HCT116 (cell line): ENCODE measurements at regions not wholly inside any gene's neighbourhood (a gene's known extent, or its start where the extent isn't known, plus 50 kb on each side); places are given as distances from the start of the nearest gene placed in this dataset.

ENCODE experiments used
- ATAC-seq: fragments of 200-7000 bp; cut with Tn5 transposase; 2 replicates; pipeline ENCODE4 v1.9.1; 2020; ENCODE audit warnings: mild to moderate bottlenecking, moderate library complexity
- BruUV-seq: library from RNA; stranded (reverse); fragments of 400-500 nt; replicated peaks from 2 replicates; lab custom pipeline; 2021; lab: Mats Ljungman, UMichigan
- CTCF ChIA-PET: fragments of 300-600 bp; sonication (Branson Sonifier 250); formaldehyde crosslinking; loops from one replicate; lab custom pipeline; 2021; ENCODE audit warnings: antibody characterized with exemption; lab: Charles Lee
- POLR2A ChIA-PET: fragments of 300-600, 350-600 bp; sonication (Branson Sonifier 250); formaldehyde crosslinking; loops from one replicate; lab custom pipeline; 2021; ENCODE audit warnings: antibody characterized with exemption; lab: Charles Lee
- RAD21 ChIA-PET, 2 experiments: fragments of 300-600 bp; sonication (Branson Sonifier 250); formaldehyde crosslinking; loops; one replicate each; lab custom pipeline; 2023; ENCODE audit warnings: low total read pairs in 2 of 2; ENCODE audit not compliant: uncharacterized antibody in 2 of 2, unreplicated experiment in 2 of 2, low non-redundant PET in 1 of 2; lab: Charles Lee
- DNase-seq: peaks from one replicate; pipeline ENCODE4 v3.0.0-alpha.2; 2010; ENCODE audit warnings: low read depth, low spot score
- H2AFZ ChIP-seq: fragments of 200-600 bp; shearing (Covaris generic), sonication (generic); 2 replicates; pipeline ENCODE4 v1.6.1; 2017; ENCODE audit warnings: low read depth, mixed run types, mixed read lengths, antibody characterized with exemption, low read length; ENCODE audit not compliant: poor library complexity, severe bottlenecking
- H3K27ac ChIP-seq: 2 replicates; pipeline ENCODE4 v1.5.1; 2012; ENCODE audit warnings: low read depth, low read length
- H3K27me3 ChIP-seq: fragments of 200-600 bp; sonication (generic); 2 replicates; pipeline ENCODE4 v1.6.1; 2016; ENCODE audit warnings: mixed run types, low read length, mixed read lengths; ENCODE audit not compliant: insufficient read depth
- H3K36me3 ChIP-seq, 2 experiments: fragments of 200-500 bp in 1 of 2; fragments of 200-600 bp in 1 of 2; sonication (Bioruptor generic) in 1 of 2; sonication (generic) in 1 of 2; 2 replicates each; pipeline versions ENCODE4 v1.5.1 to v1.6.1; 2014 to 2016; ENCODE audit warnings: low read length in 2 of 2, inconsistent platforms in 1 of 2, mixed read lengths in 1 of 2, mixed run types in 1 of 2; ENCODE audit not compliant: insufficient read depth in 2 of 2, control insufficient read depth in 1 of 2
- H3K4me1 ChIP-seq, 2 experiments: fragments of 200-600 bp in 1 of 2; sonication (generic) in 1 of 2; 2 replicates each; pipeline versions ENCODE4 v1.5.1 to v1.6.1; 2012 to 2017; ENCODE audit warnings: low read length in 2 of 2, inconsistent platforms in 1 of 2, mild to moderate bottlenecking in 1 of 2, mixed read lengths in 1 of 2, mixed run types in 1 of 2, moderate library complexity in 1 of 2; ENCODE audit not compliant: insufficient read depth in 2 of 2, control insufficient read depth in 1 of 2
- H3K4me2 ChIP-seq: fragments of 200-600 bp; sonication (generic); 2 replicates; pipeline ENCODE4 v1.6.1; 2017; ENCODE audit warnings: mixed run types, low read length, mixed read lengths
- H3K4me3 ChIP-seq, 2 experiments: fragments of 200-600 bp in 1 of 2; sonication (generic) in 1 of 2; replicated peaks in 1 of 2; 2 replicates each; pipeline ENCODE4 v1.5.1; 2011 to 2016; ENCODE audit warnings: low read length in 2 of 2, control low read depth in 1 of 2, low read depth in 1 of 2, mild to moderate bottlenecking in 1 of 2, mixed read lengths in 1 of 2, mixed run types in 1 of 2
- H3K79me2 ChIP-seq: fragments of 200-600 bp; sonication (generic); 2 replicates; pipeline ENCODE4 v1.6.1; 2017; ENCODE audit warnings: mild to moderate bottlenecking, mixed run types, low read length, moderate library complexity, mixed read lengths; ENCODE audit not compliant: insufficient read depth
- H3K9ac ChIP-seq: fragments of 200-600 bp; sonication (generic); 2 replicates; pipeline ENCODE4 v1.6.1; 2016; ENCODE audit warnings: low read length, mixed read lengths
- H3K9me2 ChIP-seq: fragments of 200-600 bp; sonication (generic), shearing (Covaris generic); 2 replicates; pipeline ENCODE4 v1.6.1; 2017; ENCODE audit warnings: mixed run types, mild to moderate bottlenecking, moderate library complexity; ENCODE audit not compliant: insufficient read depth
- H3K9me3 ChIP-seq, 2 experiments: fragments of 200-500 bp in 1 of 2; fragments of 200-600 bp in 1 of 2; sonication (Bioruptor generic) in 1 of 2; sonication (generic) in 1 of 2; 2 replicates each; pipeline ENCODE4 v1.6.1; 2014 to 2017; ENCODE audit warnings: low read length in 2 of 2, mixed read lengths in 2 of 2, inconsistent platforms in 1 of 2, low read depth in 1 of 2, mild to moderate bottlenecking in 1 of 2, mixed run types in 1 of 2, moderate library complexity in 1 of 2; ENCODE audit not compliant: control insufficient read depth in 1 of 2, insufficient read depth in 1 of 2
- H4K20me1 ChIP-seq: fragments of 200-600 bp; sonication (generic), shearing (Covaris generic); 2 replicates; pipeline ENCODE4 v1.6.1; 2017; ENCODE audit warnings: mixed run types, mild to moderate bottlenecking, moderate library complexity; ENCODE audit not compliant: insufficient read depth
- CBX3 ChIP-seq: IDR thresholded peaks from 2 replicates; pipeline ENCODE4 v1.6.1; 2012; ENCODE audit warnings: low read depth
- CEBPB ChIP-seq: IDR thresholded peaks from 2 replicates; pipeline ENCODE4 v1.6.1; 2012; ENCODE audit warnings: low read depth
- EGR1 ChIP-seq: IDR thresholded peaks from 2 replicates; pipeline ENCODE4 v1.6.1; 2012; ENCODE audit warnings: low read depth
- ELF1 ChIP-seq: IDR thresholded peaks from 2 replicates; pipeline ENCODE4 v1.6.1; 2012; ENCODE audit warnings: low read depth, borderline replicate concordance
- FOSL1 ChIP-seq: IDR thresholded peaks from 2 replicates; pipeline ENCODE4 v1.6.1; 2012; ENCODE audit warnings: low read depth
- POLR2A ChIP-seq: IDR thresholded peaks from 2 replicates; pipeline ENCODE4 v1.7.0; 2011; ENCODE audit warnings: borderline replicate concordance; ENCODE audit not compliant: insufficient read depth, insufficient read length; ENCODE audit errors: extremely low read depth
- POLR2AphosphoS5 ChIP-seq: IDR thresholded peaks from 2 replicates; pipeline ENCODE4 v1.6.1; 2011; ENCODE audit warnings: mild to moderate bottlenecking, low read depth, low read length, moderate library complexity
- RAD21 ChIP-seq: IDR thresholded peaks from 2 replicates; pipeline ENCODE4 v1.6.1; 2012; ENCODE audit warnings: low read depth, mild to moderate bottlenecking
- SIN3A ChIP-seq: IDR thresholded peaks from 2 replicates; pipeline ENCODE4 v1.6.1; 2012; ENCODE audit warnings: low read depth
- SP1 ChIP-seq: IDR thresholded peaks from 2 replicates; pipeline ENCODE4 v1.6.1; 2012; ENCODE audit warnings: low read depth
- SRF ChIP-seq: IDR thresholded peaks from 2 replicates; pipeline ENCODE4 v1.6.1; 2012; ENCODE audit warnings: low read depth
- TCF7L2 ChIP-seq: IDR thresholded peaks from 2 replicates; pipeline ENCODE4 v1.7.0; 2011; ENCODE audit warnings: borderline replicate concordance, inconsistent platforms; ENCODE audit not compliant: insufficient read depth, insufficient read length; ENCODE audit errors: extremely low read depth
- ZBTB33 ChIP-seq: IDR thresholded peaks from 2 replicates; pipeline ENCODE4 v1.6.1; 2011; ENCODE audit warnings: mild to moderate bottlenecking, low read length, moderate library complexity; ENCODE audit not compliant: insufficient replicate concordance; ENCODE audit errors: extremely low read depth
- ZFX ChIP-seq: fragments of 450-650 bp; IDR thresholded peaks from 2 replicates; pipeline ENCODE4 v1.6.1; 2017
- ZNF274 ChIP-seq: fragments of 200-500 bp; sonication (Bioruptor generic); IDR thresholded peaks from 2 replicates; pipeline ENCODE4 v1.6.1; 2014; ENCODE audit warnings: mild to moderate bottlenecking, low read depth, low read length, inconsistent platforms
- intact Hi-C: fragments of 100-400 bp; cut with micrococcal nuclease; formaldehyde crosslinking; loops from 2 replicates; pipeline ENCODE4 v1.10.0; 2022

- no peak overlapping the region for H3K9ac ChIP-seq
- ChIA-PET CTCF (no interaction called here), POLR2A (no interaction called here), RAD21 (no interaction called here)
- H2AFZ ChIP-seq = no peak overlapping the region
- H3K4me3 ChIP-seq = no peak overlapping the region
- no peaks in the 10 kb centered on the region for H3K27me3 ChIP-seq
- H3K27ac ChIP-seq = no peak overlapping the region
- no peaks in the 10 kb centered on the region for H4K20me1 ChIP-seq
- intact Hi-C loops = no loop called here
- no peaks in the 10 kb centered on the region for H3K79me2 ChIP-seq
- TF ChIP-seq EGR1 = no peak
- TF ChIP-seq RAD21 = no peak
- no peak for TF ChIP-seq ELF1
- TF ChIP-seq ZNF274 = no peak
- TF ChIP-seq POLR2AphosphoS5 = no peak
- no peak for TF ChIP-seq CEBPB
- no peak for TF ChIP-seq SP1
- no peak for TF ChIP-seq TCF7L2
- no peak for TF ChIP-seq FOSL1
- TF ChIP-seq CBX3 = no peak
- TF ChIP-seq POLR2A = no peak
- TF ChIP-seq SRF = no peak
- TF ChIP-seq ZFX = no peak
- TF ChIP-seq SIN3A = no peak
- no peak for TF ChIP-seq ZBTB33
- no peaks in the 10 kb centered on the region for H3K36me3 ChIP-seq
- H3K9me2 ChIP-seq = no peaks in the 10 kb centered on the region
- H3K4me2 ChIP-seq = no peak overlapping the region
- no peaks in the 10 kb centered on the region for H3K9me3 ChIP-seq
- BruUV-seq = no TSS peak
- DNase-seq (no peak), ATAC-seq (no peak)
- H3K4me1 ChIP-seq = peaks cover 0 to 4% of the 10 kb centered on the region in 2 experiments; a peak in 1 of 4 replicates
Measured at GRCh38 chr2:200039724-200040650, 84.6 kb downstream of the MAIP1 start.
